ENCODE measurements at regions not wholly inside any gene's neighbourhood (a gene's known extent, or its start where the extent isn't known, plus 50 kb on each side); places are given as distances from the start of the nearest gene placed in this dataset.

DNA sequence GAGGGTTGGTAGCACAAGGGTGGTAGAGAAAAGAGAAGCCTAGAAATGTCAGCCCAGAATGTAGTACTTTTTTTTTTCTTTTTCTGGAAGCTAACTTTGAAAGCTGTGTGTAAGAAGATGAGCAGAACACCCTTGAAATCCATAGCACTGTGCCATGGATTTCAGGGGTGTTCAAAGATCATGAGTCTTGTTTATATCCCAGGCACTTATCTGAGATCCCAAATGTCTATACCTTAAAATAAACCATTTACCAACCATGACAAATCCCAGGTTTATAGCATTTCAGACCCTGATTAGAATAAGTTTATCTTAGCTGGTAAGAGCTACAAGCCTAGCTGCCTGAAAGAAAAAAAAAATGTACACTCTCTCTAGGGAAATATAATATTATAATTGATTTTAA is 389.9 kb upstream of the ANXA10 start:
- H3K27ac ChIP-seq (ENCODE audit: low read length) = no peak overlapping the region
- H3K27me3 ChIP-seq (ENCODE audit: control insufficient read depth, insufficient read depth, low read length) = no peaks in the 10 kb centered on the region
- H3K4me3 Mint-ChIP-seq = no peak overlapping the region
- no peaks in the 10 kb centered on the region for H3K27me3 Mint-ChIP-seq (ENCODE audit: low read depth in 2 of 2)
- no peaks in the 10 kb centered on the region for H3K4me1 Mint-ChIP-seq
- no peak for ATAC-seq
- no peaks in the 10 kb centered on the region for H3K36me3 Mint-ChIP-seq
- intact Hi-C loops (cut with micrococcal nuclease) = no loop called here
- H3K9me3 ChIP-seq (ENCODE audit: control insufficient read depth, insufficient read depth, low read length) = peaks cover 4% of the 10 kb centered on the region
- DNase-seq = no peak
- no peaks in the 10 kb centered on the region for H3K36me3 ChIP-seq (ENCODE audit: control insufficient read depth, insufficient read depth, low read length)
- H3K27ac Mint-ChIP-seq = no peak overlapping the region
- no peak for TF ChIP-seq CTCF (IDR thresholded peaks at IDR 0.05)
- no peak overlapping the region for H3K4me3 ChIP-seq (ENCODE audit: low read length)
- no peaks in the 10 kb centered on the region for H3K4me1 ChIP-seq (ENCODE audit: control insufficient read depth, insufficient read depth, low read length)
- peaks cover 19 to 24% of the 10 kb centered on the region in 2 donors for H3K9me3 Mint-ChIP-seq

DNA sequence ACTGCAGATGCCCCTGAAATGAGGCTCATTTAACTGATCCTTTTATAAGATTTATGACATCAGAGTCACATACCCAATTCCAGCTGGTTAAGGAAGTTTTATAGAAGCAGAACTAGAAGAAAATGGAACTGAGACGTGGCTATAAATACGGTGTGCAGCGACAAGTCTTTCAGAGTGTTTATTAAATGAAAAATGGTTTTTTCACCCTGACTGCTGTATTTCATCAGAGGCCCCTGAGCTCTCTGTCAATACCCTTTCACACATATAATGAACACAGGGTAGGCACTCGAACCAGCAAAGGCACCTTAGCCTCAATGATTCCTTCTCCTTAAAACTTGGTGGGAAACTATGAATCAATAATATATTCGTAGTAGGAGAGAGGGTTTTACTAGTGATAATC is 380.8 kb upstream of the ANXA10 start:
- H3K4me3 ChIP-seq (ENCODE audit: low read length) = no peak overlapping the region
- H3K27ac Mint-ChIP-seq = no peak overlapping the region
- no peaks in the 10 kb centered on the region for H3K36me3 ChIP-seq (ENCODE audit: control insufficient read depth, insufficient read depth, low read length)
- H3K27me3 Mint-ChIP-seq (ENCODE audit: low read depth in 2 of 2) = no peaks in the 10 kb centered on the region
- no peaks in the 10 kb centered on the region for H3K36me3 Mint-ChIP-seq
- ATAC-seq = no peak
- no peaks in the 10 kb centered on the region for H3K27me3 ChIP-seq (ENCODE audit: control insufficient read depth, insufficient read depth, low read length)
- H3K4me3 Mint-ChIP-seq = no peak overlapping the region
- intact Hi-C loops (cut with micrococcal nuclease) = no loop called here
- H3K4me1 ChIP-seq (ENCODE audit: control insufficient read depth, insufficient read depth, low read length) = no peaks in the 10 kb centered on the region
- no peak for TF ChIP-seq CTCF (IDR thresholded peaks at IDR 0.05)
- DNase-seq = no peak
- H3K9me3 ChIP-seq (ENCODE audit: control insufficient read depth, insufficient read depth, low read length) = no peaks in the 10 kb centered on the region
- no peaks in the 10 kb centered on the region for H3K4me1 Mint-ChIP-seq
- H3K27ac ChIP-seq (ENCODE audit: low read length) = no peak overlapping the region
- H3K9me3 Mint-ChIP-seq = peaks cover 8 to 9% of the 10 kb centered on the region in 2 donors
- WGBS (ENCODE audit: insufficient coverage) = 53% methylated on average over 4 of the region's 5 CpGs

DNA sequence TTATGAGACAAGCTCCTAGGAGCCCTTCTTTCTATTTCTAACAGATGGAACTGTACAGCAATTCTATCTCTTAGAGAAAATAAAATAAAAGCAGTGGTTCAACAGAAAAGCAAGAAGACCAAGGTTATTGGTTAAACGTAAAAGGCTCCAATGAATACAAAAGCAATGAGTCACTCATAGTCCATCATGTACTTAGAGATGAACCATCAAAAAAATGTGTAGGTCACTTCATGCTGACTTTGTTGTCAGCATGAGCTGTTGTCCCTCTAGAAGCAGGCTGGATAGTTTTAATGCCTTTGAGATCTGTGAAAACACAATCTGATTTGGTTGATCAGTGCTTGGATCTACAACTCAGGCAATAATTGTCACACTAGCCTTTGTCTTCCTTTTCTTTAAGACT is 378.6 kb upstream of the ANXA10 start:
- Mint-ChIP-seq H3K4me1 (no peaks in the 10 kb centered on the region), H3K27me3 (ENCODE audit: low read depth in 2 of 2) (no peaks in the 10 kb centered on the region), H3K27ac (no peak overlapping the region), H3K36me3 (no peaks in the 10 kb centered on the region), H3K4me3 (no peak overlapping the region), H3K9me3 (peaks cover 8 to 13% of the 10 kb centered on the region in 2 donors)
- Histone ChIP-seq H3K27ac (ENCODE audit: low read length) (no peak overlapping the region), H3K9me3 (ENCODE audit: control insufficient read depth, insufficient read depth, low read length) (no peaks in the 10 kb centered on the region), H3K4me3 (ENCODE audit: low read length) (no peak overlapping the region), H3K27me3 (ENCODE audit: control insufficient read depth, insufficient read depth, low read length) (no peaks in the 10 kb centered on the region), H3K4me1 (ENCODE audit: control insufficient read depth, insufficient read depth, low read length) (no peaks in the 10 kb centered on the region), H3K36me3 (ENCODE audit: control insufficient read depth, insufficient read depth, low read length) (no peaks in the 10 kb centered on the region)
- no peak for TF ChIP-seq CTCF (IDR thresholded peaks at IDR 0.05)
- intact Hi-C loops (cut with micrococcal nuclease) = no loop called here
- 78% methylated on average over 1 of the region's 1 CpG for WGBS (ENCODE audit: insufficient coverage)
- no peak for ATAC-seq
- DNase-seq = no peak

DNA sequence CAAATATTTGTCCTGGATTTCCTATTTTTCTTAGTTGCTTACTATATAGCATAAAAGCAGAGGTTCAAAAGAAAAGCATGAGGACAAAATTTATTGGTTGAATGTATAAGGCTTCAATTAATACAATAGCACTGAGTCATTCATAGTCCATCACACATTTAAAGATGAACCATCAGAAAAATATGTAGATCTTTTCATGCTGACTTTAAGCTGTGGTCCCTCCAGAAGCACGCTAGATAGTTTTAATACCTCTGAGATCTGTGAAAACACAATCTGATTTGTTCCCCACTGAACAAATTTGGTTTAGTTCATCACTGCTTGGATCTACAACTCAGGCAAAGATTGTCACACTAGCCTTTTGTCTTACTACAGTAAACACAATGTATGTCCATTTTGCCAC is 377.2 kb upstream of the ANXA10 start:
- H3K9me3 Mint-ChIP-seq = peaks cover 10 to 13% of the 10 kb centered on the region in 2 donors
- Histone ChIP-seq H3K4me1 (ENCODE audit: control insufficient read depth, insufficient read depth, low read length) (no peaks in the 10 kb centered on the region), H3K27ac (ENCODE audit: low read length) (no peak overlapping the region), H3K4me3 (ENCODE audit: low read length) (no peak overlapping the region), H3K27me3 (ENCODE audit: control insufficient read depth, insufficient read depth, low read length) (no peaks in the 10 kb centered on the region), H3K9me3 (ENCODE audit: control insufficient read depth, insufficient read depth, low read length) (no peaks in the 10 kb centered on the region), H3K36me3 (ENCODE audit: control insufficient read depth, insufficient read depth, low read length) (no peaks in the 10 kb centered on the region)
- ATAC-seq = no peak
- 67% methylated on average over 1 of the region's 1 CpG for WGBS (ENCODE audit: insufficient coverage)
- no peak for DNase-seq
- no peaks in the 10 kb centered on the region for H3K4me1 Mint-ChIP-seq
- intact Hi-C loops (cut with micrococcal nuclease) = no loop called here
- H3K27me3 Mint-ChIP-seq (ENCODE audit: low read depth in 2 of 2) = no peaks in the 10 kb centered on the region
- no peaks in the 10 kb centered on the region for H3K36me3 Mint-ChIP-seq
- TF ChIP-seq CTCF (IDR thresholded peaks at IDR 0.05) = no peak
- no peak overlapping the region for H3K4me3 Mint-ChIP-seq
- no peak overlapping the region for H3K27ac Mint-ChIP-seq
